HG03342 (cell line): ENCODE measurements at regions not wholly inside any gene's neighbourhood (a gene's known extent, or its start where the extent isn't known, plus 50 kb on each side); places are given as distances from the start of the nearest gene placed in this dataset.
"Not testable (repeated sequence)": the region's sequence is repeated elsewhere in the genome, so short reads cannot be mapped to it uniquely, and the experiment has no call there.

Experiments
- ATAC-seq: cut with Tn5 transposase; IDR thresholded peaks from one replicate; pipeline ENCODE4 v1.9.1; 2021; ENCODE audit warnings: mild to moderate bottlenecking, moderate library complexity; ENCODE audit not compliant: unreplicated experiment

GRCh38 chr1:244156617-244157016, 105.5 kb downstream of the ZBTB18 start:
- not testable (repeated sequence) for ATAC-seq

DNA sequence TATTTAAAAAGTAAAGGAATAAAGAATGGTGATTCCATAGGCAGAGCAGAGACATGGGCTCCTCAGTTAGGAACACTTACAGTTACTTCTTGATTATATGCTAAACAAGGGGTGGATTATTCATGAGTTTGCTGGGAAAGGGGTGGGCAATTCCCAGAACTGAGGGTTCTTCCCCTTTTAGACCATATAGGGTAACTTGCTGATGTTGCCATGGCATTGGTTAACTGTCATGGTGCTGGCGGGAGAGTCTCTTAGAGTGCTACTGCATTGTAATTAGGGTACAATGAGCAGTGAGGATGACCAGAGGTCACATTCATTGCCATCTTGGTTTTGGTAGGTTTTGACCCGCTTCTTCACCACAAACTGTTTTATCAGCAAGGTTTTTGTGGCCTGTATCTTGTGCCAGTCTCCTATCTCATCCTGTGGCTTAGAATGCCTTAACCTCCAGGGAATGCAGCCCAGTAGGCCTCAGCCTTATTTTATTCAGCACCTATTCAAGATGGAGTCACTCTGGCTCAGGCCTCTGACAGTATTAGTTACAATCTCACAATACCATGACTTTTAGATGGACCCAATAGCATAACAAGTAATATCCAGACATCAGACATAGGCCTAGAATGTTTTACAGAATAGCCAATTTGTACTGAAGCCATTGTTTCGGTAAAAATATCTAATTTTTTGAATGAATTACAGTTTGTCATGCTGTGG, 106.8 kb downstream of the ZBTB18 start:
- ATAC-seq = no peak

DNA sequence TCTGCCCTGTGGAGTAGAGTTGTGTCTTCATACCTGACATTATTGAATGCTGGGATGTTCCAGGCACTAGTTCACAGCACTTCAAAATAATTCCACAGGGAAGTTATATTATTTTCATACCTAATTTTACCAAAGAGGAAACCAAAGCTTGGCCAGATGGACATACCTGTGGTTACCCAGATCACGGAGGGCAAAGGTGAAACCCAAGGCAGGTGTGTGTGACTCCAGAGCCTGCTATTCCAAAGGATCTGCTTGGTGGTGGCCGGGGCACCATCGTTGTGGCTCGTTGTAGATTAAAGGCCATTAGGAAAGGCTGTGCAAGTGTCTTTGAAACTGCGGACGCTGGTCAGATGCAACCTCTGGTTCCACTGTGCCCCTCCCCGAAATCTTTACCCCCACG, 108.6 kb downstream of the ZBTB18 start:
- no peak for ATAC-seq

GRCh38 chr1:244160455-244161235, 109.6 kb downstream of the ZBTB18 start:
- no peak for ATAC-seq

- ATAC-seq = no peak
Measured at GRCh38 chr1:244161236-244161510, 110.1 kb downstream of the ZBTB18 start.

DNA sequence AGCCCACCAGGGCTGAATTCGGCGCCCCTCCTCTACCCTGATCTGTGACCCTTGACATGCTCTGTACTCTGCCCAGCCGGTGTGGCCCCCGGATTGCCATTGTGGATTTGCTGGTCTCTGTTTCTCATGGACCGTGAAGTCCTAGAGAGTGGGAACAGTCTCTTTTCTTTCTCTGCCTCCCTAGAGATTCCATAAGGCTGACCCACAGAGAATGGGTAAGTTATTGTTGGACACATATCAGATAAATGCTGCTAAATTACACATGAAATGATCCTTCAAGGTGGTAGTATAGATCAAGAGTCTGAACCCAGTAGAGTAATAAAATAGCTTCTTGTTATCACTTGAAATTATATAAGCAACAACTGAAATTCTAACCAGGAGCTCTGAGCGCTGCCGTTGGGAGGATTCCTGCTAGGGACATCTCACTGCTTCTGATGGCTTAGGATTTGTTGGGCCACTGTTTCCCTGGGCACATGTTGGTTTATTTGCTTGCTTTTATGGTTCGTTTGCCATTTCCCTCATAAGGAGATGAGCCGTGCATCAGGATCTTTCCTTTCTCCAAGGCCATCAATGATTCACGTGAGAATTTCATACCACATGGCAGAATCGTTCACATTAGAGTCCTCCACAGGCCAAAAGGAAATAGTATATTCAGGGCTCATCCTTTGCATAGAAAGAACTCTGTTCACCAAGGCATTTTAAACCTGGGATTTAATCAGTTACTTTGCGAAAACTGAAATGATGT, 111.9 kb downstream of the ZBTB18 start:
- no peak for ATAC-seq

GRCh38 chr1:244163861-244164510, 112.9 kb downstream of the ZBTB18 start:
- ATAC-seq = no peak

GRCh38 chr1:244164511-244164890, 113.4 kb downstream of the ZBTB18 start:
- ATAC-seq = no peak

- no peak for ATAC-seq
Measured at GRCh38 chr1:244165021-244165420, 113.9 kb downstream of the ZBTB18 start.

GRCh38 chr1:244165701-244166100, 114.6 kb downstream of the ZBTB18 start:
- ATAC-seq = no peak

- ATAC-seq = no peak
Measured at GRCh38 chr1:244171241-244171985, 120.3 kb downstream of the ZBTB18 start.

- ATAC-seq = no peak
Measured at GRCh38 chr1:244173240-244173639, 122.2 kb downstream of the ZBTB18 start.

GRCh38 chr1:244173769-244174168, 122.7 kb downstream of the ZBTB18 start:
- ATAC-seq = no peak

DNA sequence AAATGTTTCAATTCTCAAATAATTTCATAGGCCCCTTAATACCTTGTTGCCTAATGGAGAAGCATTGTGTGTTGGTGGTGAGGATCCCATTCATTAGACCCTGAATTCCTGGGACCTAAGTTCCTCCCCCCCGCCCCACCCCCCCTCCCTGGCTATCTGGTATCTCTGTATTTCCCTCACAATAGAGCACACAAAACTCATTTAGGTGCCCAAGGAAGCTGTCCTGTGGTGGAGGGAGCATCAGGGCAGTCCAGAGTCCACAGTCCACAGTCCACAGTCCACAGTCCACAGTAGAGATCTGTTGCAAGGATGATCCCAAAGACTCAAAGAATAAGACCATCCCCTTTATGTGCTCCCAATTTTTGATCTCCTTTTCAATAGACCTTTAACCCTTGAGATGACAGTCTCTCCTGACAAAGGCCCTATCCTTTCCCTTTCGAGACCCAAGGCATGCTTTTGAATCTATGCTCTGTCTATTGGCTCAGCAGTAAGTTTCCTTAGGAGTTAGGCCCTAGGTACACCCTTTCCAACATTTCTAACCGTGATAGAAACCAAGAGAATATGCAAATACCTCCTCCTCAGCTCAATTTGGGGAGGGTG, 123.9 kb downstream of the ZBTB18 start:
- no peak for ATAC-seq

DNA sequence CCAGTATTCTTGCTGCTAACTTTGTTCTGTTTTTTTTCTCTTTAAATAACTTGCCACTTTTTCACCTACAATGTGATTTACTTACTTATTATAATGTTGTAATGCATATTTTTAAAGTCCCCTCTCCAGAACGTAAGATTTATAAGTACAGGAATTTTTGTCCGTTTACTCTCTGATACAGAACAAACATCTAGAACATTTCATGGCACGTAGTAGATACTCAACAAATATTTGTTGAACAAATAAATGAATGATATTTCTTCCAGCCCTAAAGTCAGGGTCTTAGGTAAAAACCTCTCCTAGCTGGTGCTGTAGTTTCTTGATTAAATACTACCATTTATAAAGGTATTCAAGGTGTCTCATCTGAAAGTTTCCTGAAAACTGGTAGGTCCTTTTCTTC, 125.1 kb downstream of the ZBTB18 start:
- ATAC-seq = no peak

- ATAC-seq = no peak
Measured at GRCh38 chr1:244180256-244180655, 129.2 kb downstream of the ZBTB18 start.

- ATAC-seq = no peak
Measured at GRCh38 chr1:244181867-244182266, 130.8 kb downstream of the ZBTB18 start.

- no peak for ATAC-seq
Measured at GRCh38 chr1:244183037-244183436, 132.0 kb downstream of the ZBTB18 start.

- ATAC-seq = no peak
Measured at GRCh38 chr1:244186372-244186771, 135.3 kb downstream of the ZBTB18 start.

DNA sequence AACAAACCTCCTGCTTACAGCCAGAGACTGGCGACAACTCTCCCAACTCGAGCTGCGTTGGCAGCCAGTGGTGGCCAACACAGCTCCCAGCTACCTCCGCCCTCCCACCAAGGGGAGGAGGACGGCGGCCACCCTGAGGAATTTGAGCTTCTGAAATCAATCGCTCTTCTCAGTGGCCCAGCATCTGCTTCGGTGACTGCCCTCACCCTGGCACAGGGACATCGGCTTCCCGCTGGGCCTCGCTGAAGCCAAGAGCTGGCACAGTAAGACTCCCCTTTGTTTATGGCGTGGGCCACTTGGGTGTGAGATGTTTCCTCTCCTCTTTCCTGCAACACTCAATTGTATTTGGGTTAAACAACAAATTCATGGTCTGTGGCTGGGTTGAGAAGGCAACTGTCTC, 136.2 kb downstream of the ZBTB18 start:
- ATAC-seq = no peak
